CD4-positive, alpha-beta T cell treated with Interleukin-10 for 1 hour (primary cell): ENCODE measurements at regions not wholly inside any gene's neighbourhood (a gene's known extent, or its start where the extent isn't known, plus 50 kb on each side); places are given as distances from the start of the nearest gene placed in this dataset.
"Not testable (repeated sequence)": the region's sequence is repeated elsewhere in the genome, so short reads cannot be mapped to it uniquely, and the experiment has no call there.

Experiments
- DNase-seq: peaks from one replicate; pipeline ENCODE4 v3.0.0-alpha.2; 2020

DNA sequence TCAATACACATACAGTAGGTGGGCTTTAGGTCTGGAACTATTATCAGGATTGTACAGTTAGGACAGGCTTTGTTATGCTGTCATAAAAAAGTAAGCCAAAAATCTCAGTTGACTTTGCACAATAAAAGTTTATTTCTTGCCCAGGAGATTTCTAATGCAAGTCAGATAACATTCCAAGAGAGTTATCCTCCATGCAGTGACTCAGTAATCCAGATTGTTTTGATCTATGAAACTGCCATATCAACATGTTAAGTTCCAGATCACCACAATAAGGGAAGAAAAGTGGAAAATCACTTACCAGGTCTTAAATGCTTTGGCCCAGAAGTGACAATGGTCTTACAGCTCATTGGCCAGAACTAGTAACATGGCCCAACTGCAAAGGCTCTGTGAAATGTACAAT lies 636.2 kb upstream of the KLF12 start:
- DNase-seq: no peak

DNA sequence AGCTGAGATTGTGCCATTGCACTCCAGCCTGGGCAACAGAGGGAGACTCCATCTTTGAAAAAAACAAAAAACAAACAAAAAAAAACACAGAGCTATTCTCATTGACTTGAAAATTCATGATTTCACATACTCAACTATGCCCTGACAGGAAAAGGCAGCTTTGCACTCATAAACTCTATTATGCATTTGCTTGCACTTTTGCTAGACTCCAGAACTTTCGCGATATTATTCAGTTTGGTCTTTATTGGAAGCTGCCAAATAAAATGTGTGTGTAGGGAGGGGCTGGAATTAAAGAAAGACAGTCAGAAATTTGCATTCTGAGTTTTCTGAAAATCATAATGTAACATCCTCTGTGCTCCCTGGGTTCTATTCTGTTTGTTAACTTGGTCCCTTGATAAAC lies 635.1 kb upstream of the KLF12 start:
- no peak for DNase-seq

DNA sequence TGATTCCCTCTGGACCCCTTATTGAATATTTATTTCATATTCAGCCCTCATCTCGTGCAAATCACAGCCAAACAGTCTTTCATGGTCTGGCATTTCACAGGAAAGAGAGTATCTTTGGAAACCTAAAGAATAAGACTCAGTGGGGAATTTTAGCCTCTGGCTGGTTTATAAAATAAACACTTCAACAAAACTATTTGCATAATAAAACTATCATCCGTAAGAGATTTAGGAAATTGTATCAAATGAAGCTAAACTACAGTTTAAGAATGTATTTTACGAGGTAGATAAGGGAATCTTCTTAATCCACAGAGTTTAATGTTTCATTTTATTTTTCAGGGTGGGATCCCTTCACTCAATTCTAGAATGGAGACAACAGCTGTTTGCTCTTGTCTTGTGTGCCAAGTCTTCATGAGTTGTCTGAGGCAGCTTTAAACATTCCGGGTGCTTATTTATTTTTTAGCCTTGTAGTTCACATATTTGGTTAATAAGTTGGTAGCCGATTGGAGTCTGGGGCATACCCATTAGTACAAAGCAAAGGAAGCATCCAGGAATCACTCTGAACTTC lies 634.4 kb upstream of the KLF12 start:
- no peak for DNase-seq

DNA sequence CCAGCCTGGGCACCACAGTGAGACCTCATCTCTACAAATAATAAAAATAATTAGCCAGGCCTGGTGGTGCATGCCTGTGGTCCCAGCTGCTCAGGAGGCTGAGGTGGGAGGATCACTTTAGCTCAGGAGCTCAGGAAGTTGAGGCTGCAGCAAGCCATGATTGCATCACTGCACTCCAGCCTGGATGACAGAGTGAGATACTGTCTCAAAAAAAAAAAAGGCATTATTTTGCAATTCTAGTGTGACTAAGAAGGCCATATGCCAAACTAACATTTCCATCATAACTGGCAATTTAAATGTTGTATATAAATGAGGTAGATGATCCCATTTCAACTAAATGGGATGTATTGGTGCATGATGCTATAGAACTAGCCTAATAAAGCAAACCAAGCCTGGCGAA lies 632.8 kb upstream of the KLF12 start:
- DNase-seq: no peak

DNA sequence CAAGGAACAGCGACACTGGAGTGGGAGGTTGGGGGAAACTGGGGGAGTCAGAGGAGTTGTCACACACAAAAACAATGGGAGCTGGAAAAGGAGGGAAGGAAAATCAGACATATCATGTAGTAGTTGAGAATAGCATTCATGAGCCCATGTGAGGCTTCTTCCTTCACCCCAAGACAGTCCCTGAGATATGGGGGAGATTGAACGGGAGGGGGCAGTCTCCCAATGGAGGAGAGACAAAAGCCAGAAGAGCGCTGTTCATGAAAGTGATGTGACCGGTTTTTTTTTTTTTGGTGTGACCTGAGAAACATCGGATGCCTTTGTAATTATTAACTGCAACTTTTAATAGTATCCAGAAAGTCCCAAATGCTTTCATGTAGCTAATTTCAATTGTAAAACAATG lies 631.8 kb upstream of the KLF12 start:
- no peak for DNase-seq

DNA sequence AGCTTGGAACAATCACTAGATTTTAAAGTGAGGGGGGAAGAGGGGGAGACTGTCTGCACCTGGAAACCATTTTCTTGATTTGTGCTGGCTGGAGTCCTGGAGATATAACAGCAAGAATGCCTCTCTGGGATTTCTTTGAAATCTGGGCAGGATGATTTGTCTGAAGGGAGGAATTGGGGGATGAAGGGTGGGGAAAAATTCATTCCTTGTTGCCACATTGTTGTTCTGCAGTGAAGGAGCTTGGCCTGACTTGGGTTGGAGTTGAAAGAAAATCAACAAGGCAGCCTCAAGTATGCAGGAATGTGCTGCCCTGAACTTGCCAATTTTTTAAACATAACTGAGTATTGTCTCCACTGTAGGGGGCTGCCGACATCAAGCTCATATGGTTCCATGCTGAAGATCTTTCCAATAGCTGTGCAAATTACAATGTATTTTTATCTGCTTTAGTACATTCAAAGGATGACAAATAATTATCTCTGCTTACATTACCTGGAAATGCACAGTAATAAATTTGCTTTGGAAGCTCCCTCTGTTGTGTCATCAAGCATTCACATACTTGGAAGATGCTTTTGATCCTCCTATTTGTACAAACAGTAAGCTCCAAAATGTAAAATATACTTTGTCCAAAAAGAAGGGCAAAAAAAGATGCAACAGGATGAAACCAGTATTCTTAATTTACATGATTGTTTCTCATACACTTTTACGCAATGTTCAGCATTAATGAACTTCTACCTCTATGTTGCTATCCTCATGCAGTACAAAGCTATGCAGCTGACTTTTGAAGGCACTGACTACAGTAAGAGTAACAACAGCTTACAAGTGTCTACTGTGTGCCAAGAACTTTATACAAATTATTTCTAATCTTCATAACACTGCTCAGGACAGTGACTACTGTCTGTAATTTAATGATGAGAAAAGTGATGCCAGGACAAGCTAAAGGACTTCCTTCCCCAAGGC lies 627.9 kb upstream of the KLF12 start:
- DNase-seq: no peak

DNA sequence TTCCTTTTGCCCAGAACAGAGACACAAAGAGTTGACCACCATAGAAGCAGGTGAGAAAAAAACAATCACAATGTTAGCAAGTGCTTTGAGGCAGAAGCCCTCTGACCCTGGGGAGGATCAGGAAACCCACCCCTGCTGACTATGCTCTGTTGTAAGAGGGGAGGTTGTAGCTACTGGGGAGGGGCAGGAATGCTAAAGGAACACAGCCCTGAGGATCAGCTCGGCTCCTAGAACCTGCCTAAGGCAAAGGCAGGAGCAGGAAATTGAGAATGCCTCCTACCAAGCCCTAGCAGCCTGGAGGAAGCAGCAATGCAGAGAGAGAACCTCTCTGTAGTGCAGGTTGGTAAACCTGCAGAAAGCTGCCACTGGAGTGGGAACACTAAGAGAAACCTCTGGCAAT lies 624.0 kb upstream of the KLF12 start:
- no peak for DNase-seq

DNA sequence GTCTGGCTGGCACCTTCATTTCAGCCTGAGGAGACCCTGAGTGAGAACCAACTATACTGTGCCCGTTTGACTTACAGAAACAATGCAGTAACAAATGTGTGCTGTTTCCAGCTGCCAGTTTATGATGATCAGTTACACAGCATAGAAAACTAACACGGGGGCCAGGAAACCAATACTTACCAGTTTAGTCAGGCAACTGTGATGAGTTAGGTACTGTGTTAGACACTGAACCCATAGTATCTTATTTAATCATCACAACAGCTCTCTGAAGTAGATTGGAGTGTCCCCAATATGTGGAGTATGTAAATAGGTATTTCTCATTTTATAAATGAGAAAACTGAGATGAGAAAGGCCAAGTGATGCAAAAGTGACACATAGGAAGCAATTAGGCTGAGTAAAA lies 620.9 kb upstream of the KLF12 start:
- no peak for DNase-seq

DNA sequence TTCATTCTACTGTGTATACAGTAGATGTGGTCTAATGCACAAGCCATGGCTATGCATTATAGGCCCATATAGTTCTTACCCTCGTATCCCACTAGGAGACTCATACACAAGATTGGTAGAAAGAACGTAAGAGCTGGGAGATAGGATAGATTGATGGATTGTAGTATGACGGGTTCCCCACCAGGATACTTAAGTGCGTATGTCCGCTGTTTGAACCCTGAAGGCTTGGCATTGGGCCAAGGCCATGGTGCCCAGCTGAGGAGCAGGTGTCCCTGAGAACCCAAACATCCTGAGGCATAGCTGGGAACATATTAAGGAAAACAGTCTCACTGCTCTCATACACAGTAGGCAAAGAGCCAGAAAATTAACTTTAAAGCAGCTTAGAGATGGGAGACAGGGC lies 617.5 kb upstream of the KLF12 start:
- no peak for DNase-seq

DNA sequence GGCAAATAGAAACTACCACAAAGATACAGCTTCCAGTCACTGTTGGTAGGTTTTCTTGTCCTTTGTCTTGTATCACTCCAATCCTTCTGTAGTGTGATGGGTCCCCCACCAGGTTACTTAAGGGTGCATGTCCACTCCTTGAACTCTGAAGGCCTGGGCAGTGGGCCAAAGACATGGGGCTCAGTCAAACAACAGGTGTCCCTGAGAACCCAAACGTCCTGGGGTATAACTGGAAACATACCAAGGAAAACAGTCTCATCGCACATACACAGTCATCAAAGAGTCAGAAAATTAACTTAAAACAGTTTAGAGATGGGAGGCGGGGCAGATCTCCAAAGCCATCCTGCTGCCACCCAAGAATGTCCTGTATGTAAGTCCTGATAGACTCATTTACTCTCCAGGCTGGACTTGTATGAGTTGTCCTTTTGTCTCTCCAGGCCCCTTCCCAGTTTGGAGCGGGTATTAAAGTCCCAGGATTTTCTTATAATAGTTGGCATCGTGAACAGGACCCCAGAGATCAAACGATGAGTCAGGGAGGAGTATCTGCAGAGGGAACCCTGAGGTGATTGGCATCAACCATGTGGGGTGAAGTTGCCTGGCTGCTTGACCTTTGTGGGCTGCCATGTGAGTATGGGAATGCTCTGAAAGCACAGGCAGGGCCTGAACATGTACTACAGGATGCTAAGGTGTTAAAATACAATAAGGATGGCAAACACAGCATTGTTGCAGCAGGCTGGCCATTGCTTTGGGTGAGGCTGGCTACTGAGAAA lies 613.2 kb upstream of the KLF12 start:
- no peak for DNase-seq

DNA sequence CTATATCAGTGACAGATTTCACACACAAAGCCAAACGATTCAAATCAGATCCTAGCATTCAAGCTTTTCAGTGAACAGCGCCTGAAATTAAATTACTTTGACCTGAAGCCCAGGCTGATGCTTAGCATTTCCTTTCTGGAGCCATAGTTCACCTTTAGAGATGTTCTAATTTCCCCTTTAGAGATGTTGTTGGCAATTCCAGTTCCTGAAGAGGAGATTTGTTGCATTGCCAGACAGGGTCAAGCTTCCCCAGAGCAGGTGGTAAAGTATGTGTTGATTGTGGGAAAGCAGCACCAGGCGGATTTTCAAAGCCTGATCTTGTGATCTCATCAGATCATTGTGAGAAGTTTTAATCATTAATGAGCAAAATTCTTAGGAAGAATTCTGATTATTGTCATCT lies 609.8 kb upstream of the KLF12 start:
- DNase-seq: no peak

DNA sequence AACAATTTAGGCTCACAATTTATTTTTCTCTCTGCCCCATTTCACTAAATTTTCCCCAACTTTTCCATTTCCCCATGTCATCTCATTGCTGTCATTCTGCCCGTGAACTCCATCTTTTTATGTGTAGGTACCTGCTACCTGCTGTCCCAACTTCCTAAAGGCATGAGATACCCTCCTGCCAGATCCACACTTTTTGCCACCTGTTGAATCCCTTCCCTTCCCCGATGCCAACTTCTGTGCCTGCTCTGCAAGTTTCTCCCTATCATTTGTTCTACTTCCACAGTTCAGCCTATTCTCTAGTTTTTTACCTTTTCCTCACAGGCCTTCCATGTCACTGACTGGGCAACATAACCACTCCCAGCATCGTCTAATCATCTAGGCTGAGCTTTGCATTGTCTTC lies 607.5 kb upstream of the KLF12 start:
- no peak for DNase-seq

DNA sequence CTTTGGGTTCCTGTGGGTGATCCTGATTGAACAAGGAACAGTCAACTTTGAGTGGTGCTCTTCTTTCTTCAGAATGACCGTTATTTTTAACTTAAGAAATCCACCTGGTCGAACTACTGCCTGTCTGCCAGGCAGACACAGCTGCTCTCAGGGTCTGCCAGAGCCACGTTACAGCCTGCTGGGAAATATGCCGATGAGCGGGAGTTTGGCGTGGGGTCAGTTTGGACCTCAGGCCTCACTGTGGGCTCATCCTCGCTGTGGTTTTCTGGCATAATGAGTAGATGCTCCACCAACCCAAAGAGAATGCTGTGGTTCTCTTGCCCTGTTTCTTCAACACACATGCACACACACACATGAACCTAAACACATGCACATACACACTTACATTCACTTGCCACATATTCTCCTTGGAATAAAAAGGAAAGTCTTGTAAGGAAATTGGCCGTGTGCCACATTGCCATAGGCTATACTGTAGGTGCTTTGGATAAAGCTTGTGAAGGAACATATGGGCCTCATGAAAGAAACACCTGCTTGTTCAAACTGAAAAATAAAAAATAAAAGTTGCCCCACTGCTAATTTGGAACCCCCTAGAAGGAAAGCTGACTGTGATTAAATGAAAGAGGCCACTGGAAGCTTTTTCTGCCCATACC lies 598.7 kb upstream of the KLF12 start:
- no peak for DNase-seq

DNA sequence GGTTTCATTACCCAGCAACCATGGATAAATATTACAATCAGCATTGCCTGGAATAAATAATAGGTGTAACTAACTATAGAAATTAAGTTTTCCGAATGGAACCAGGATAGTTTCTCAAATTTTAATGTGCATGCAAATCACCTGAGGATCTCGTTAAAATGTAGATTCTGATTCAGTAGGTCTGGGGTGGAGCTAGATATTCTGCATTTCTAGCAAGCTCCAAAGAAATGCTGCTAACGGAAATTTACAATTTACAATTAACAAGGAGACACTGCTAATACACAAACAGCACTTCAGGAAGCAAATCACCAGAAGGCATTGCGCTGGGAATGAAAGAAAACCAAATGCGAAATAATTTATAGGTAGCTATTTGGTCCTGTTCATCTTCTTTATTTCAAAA lies 597.5 kb upstream of the KLF12 start:
- DNase-seq: no peak

DNA sequence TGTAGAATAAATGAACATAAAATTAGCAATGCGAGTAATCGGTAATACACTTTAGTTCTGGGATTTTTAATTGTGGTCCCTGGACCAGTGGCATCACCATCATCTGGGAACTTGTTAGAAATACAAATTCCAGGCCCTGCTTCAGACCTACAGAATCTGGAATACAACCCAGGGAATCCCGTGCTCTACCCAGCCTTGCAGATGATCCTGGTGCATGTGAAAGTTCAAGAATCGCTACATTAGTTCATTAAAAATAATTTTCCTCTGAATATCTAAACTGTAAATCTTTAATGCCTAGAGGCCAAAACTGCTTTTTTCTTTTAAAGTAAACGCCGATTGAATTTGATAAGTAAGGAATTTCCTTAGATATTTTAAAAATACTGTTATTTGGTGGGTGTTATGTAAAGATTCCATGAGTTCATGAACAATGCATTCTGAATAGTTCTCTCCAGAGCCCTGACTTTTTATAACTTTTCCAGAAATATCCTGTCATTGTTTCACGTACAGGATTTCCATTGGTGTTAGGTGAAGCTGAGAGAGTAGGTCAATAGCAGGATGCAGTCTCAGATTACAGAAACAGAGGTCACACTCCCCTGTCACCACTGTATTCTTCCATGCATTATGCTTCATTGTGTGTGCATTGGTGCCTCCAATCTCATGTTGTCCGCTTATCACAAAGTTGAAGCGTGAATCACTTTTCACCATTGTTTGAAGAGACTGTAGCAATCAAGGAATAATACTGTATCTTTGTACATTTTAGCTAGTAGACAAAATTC lies 596.5 kb upstream of the KLF12 start:
- DNase-seq: no peak

DNA sequence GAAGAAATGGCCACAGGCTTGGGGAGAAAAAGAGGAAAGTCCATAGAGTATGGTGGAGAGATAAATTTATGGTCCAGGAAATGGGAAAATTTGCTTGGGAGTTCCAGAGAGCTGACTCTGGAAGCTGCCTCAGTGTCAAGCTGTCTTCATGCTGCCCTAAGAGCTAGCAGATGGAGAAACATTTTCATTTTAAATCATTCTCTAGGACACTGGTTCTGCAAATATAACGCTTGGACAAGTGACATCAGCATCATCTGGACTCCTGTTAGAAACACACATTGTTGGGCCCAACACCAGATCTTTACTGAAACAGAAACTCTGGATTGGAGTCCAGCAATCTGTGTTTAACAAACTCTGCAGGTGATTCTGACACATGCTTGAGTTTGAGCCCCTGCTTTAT lies 592.0 kb upstream of the KLF12 start:
- no peak for DNase-seq

DNA sequence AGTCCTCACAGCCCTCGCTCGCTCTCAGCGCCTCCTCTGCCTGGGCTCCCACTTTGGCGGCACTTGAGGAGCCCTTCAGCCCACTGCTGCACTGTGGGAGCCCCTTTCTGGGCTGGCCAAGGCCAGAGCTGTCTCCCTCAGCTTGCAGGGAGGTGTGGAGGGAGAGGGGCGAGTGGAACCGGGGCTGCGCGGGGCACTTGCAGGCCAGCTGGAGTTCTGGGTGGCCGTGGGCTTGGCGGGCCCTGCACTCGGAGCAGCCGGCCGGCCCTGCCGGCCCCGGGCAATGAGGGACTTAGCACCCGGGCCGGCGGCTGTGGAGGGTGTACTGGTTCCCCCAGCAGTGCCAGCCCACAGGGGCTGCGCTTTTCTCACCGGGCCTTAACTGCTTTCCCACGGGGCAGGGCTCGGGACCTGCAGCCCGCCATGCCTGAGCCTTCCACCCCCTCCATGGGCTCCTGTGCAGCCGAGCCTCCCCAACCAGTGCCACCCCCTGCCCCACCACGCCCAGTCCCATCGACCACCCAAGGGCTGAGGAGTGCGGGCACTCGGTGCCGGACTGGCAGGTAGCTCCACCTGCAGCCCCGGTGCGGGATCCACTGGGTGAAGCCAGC lies 584.1 kb upstream of the KLF12 start:
- DNase-seq: not testable (repeated sequence)

DNA sequence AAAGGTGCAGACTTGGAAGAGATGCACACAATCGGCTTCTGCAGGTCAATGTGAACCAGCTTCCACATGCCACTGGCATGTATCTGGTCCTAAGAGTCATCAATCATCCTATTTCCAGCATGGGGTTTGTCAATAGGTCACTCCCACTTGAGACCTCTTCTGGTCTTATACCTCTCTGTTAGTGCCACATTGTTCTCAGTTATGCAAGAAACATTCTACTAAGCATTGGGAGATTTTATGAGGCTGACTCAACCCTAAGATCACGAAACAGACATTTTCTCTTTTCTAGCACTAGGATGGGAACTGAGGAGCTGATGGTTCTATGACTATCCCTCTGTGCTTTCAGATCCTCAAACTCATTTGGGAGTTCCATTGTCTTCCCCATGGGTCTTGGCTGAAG lies 581.5 kb upstream of the KLF12 start:
- DNase-seq: no peak

DNA sequence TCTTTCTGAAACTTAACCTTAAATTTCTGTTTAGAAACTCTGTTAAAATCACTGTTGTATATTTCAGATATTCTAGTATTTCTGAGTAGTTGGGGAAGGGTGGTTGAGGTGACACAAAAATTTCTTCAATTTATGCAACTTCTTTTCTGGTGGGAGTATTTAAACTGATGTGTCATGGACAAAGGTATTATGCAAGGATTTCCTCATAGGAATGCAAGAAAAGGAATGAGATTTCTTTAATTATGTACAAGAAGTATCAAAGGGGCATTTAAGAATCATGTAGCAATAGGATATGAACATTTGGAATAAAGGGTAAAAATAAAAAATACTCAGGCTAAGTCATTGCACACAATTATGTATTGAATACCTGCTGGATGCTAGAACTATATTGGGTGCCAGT lies 575.8 kb upstream of the KLF12 start:
- no peak for DNase-seq

DNA sequence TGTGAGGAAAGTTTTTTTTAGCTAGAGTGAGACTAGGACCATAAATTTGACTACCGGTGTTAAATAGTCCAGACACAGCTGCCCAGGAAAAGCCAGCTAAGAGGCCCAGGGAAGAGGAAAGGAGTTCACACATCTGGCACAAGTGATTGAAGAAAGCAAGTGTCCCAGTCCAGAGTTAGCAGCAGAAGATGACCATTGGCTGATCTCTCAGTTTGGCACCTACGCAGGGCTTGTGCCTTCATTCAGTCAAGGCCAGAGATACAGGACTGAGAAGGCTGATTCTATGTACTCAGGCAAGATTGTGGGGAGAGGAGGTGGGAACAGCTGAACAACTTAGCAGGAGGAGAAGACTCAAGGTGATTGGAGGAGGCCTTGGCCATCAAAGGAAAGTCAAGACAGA lies 575.0 kb upstream of the KLF12 start:
- DNase-seq: no peak

DNA sequence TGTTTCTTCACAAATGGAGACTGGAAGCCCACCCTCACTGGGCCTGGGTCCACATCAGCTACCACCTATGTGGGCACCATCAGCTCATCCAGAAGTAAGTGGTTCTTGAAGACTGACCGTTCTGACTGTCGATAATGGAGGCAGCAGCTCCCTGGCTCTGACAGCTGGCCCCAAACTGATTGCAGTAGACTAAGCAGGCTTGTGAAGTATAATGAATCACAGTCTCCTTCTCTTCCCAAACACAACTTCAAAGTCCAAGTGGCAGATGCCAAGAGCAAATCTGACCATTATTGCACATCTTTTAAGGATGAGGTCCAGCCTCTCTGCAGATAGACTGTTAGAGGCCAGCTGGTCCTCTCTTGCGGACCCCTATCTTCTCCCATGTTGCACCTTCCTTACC lies 574.4 kb upstream of the KLF12 start:
- DNase-seq: no peak

DNA sequence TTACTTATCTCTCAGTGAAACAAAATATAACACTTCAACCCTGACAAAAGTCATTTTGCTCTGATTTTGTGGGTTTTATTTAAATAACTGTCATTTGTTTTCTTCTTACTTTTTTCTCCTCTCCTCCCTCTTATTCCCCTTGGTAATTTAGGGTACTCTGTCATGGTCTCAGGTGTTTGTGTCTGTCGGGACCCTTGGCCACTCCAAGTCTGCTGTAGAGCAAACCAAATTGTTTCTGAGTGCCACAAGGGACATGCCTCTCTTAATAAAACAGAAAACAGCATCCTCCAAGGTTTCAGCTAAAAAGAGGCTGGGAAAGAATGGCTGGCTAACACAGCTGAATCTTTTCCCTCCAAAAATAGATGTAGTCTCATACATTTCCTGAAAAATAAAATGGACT lies 573.1 kb upstream of the KLF12 start:
- no peak for DNase-seq
